HepG2 (cell line): ENCODE measurements at regions not wholly inside any gene's neighbourhood (a gene's known extent, or its start where the extent isn't known, plus 50 kb on each side); places are given as distances from the start of the nearest gene placed in this dataset.
"Not testable (repeated sequence)": the region's sequence is repeated elsewhere in the genome, so short reads cannot be mapped to it uniquely, and the experiment has no call there.

Experiments used
- ATAC-seq: fragments of 200-7000 bp; cut with Tn5 transposase; 3 replicates; pipeline ENCODE4 v1.9.1; 2020; ENCODE audit warnings: mild to moderate bottlenecking, moderate library complexity
- BruUV-seq: library from RNA; stranded (reverse); fragments of 400-500 nt; replicated peaks from 2 replicates; lab custom pipeline; 2021; lab: Mats Ljungman, UMichigan
- CTCF ChIA-PET: fragments of 300-600 bp; formaldehyde crosslinking; extraction: SDS; loops from one replicate; lab custom pipeline; 2021; ENCODE audit warnings: low total read pairs, inconsistent platforms, low intra/inter-chr PET ratio; lab: Yijun Ruan, JAX
- POLR2A ChIA-PET: fragments of 350-600 bp; sonication (Branson Sonifier 250); formaldehyde crosslinking; loops from one replicate; lab custom pipeline; 2020; ENCODE audit warnings: antibody characterized with exemption, inconsistent platforms; lab: Yijun Ruan, JAX
- DNase-seq: peaks from one replicate; pipeline ENCODE4 v3.0.0-alpha.2; 2015; ENCODE audit warnings: low spot score
- FAIRE-seq: peaks from 3 replicates; lab custom pipeline; 2011; peaks lifted over from hg19 to GRCh38; lab: Jason Lieb, UNC
- H2AFZ ChIP-seq: one replicate; pipeline ENCODE4 v1.6.1; 2011; ENCODE audit warnings: low read length, inconsistent platforms
- H3K27ac ChIP-seq: fragments of 300-600 bp; 3 replicates; pipeline ENCODE4 v1.8.0; 2011; ENCODE audit warnings: mixed run types, mild to moderate bottlenecking, mixed read lengths, low read length, inconsistent platforms; ENCODE audit not compliant: insufficient read depth; ENCODE audit errors: extremely low read length
- H3K27me3 ChIP-seq, 2 experiments: fragments of 200-600 bp in 1 of 2; 2 replicates in 1 of 2; 3 replicates in 1 of 2; pipeline versions ENCODE4 v1.6.0 to v1.8.0; 2011; ENCODE audit warnings: low read length in 2 of 2, mild to moderate bottlenecking in 2 of 2, moderate library complexity in 2 of 2, inconsistent platforms in 1 of 2; ENCODE audit not compliant: insufficient read depth in 2 of 2, control insufficient read depth in 1 of 2
- H3K36me3 ChIP-seq, 2 experiments: fragments of 200-600 bp in 1 of 2; replicated peaks in 1 of 2; 2 replicates in 1 of 2; 3 replicates in 1 of 2; pipeline versions ENCODE4 v1.5.1 to v1.8.0; 2011; ENCODE audit warnings: low read length in 2 of 2, inconsistent platforms in 1 of 2; ENCODE audit not compliant: insufficient read depth in 2 of 2, control insufficient read depth in 1 of 2
- H3K4me1 ChIP-seq: 2 replicates; pipeline ENCODE4 v1.5.1; 2012; ENCODE audit warnings: low read length, inconsistent platforms; ENCODE audit not compliant: insufficient read depth
- H3K4me2 ChIP-seq: 2 replicates; pipeline ENCODE4 v1.6.0; 2011; ENCODE audit warnings: low read depth, low read length, inconsistent platforms
- H3K4me3 ChIP-seq, 3 experiments: fragments of 200-600 bp in 1 of 3; sonication (generic), shearing (Covaris generic) in 1 of 3; replicated peaks in 1 of 3; 2 replicates each; pipeline ENCODE4 v1.5.1; 2011 to 2016; ENCODE audit warnings: low read length in 3 of 3, inconsistent platforms in 2 of 3, low read depth in 2 of 3, mild to moderate bottlenecking in 2 of 3, control low read depth in 1 of 3, mixed read lengths in 1 of 3; ENCODE audit not compliant: insufficient read depth in 1 of 3
- H3K79me2 ChIP-seq: one replicate; pipeline ENCODE4 v1.6.1; 2011; ENCODE audit warnings: low read length, inconsistent platforms; ENCODE audit not compliant: insufficient read depth
- H3K9ac ChIP-seq: 2 replicates; pipeline ENCODE4 v1.6.0; 2011; ENCODE audit warnings: mild to moderate bottlenecking, low read depth, low read length, inconsistent platforms; ENCODE audit not compliant: insufficient read depth
- H3K9me3 ChIP-seq: 2 replicates; pipeline ENCODE4 v1.5.1; 2012; ENCODE audit warnings: mild to moderate bottlenecking, low read length
- H4K20me1 ChIP-seq: 2 replicates; pipeline ENCODE4 v1.6.0; 2011; ENCODE audit warnings: inconsistent platforms, mild to moderate bottlenecking, low read length, moderate library complexity; ENCODE audit not compliant: insufficient read depth
- ELF3 ChIP-seq: IDR thresholded peaks from 2 replicates; pipeline ENCODE4 v1.6.1; 2016; ENCODE audit warnings: missing genetic modification reagents, missing compliant biosample characterization
- HNRNPLL ChIP-seq: fragments of 200-400 bp; formaldehyde crosslinking; IDR thresholded peaks from 2 replicates; pipeline ENCODE4 v1.6.1; 2017; ENCODE audit warnings: mild to moderate bottlenecking, low read depth, low read length; ENCODE audit not compliant: poor library complexity, severe bottlenecking
- WGBS: methylation state at CpG from one replicate; pipeline ENCODE4 v1.1.6; 2017; ENCODE audit warnings: low lambda C conversion rate; 5-methylcytosine and 5-hydroxymethylcytosine counted together
- in situ Hi-C: cut with HindIII; loops from 2 replicates; pipeline ENCODE4 v1.10.0; 2017; ENCODE audit warnings: low pct_unique_long_range_greater_than_20kb; ENCODE audit not compliant: extremely low pct_ligation_motif_present
- intact Hi-C: fragments of 100-400 bp; cut with micrococcal nuclease; formaldehyde crosslinking; loops from one replicate; pipeline ENCODE4 v1.10.0; 2022; ENCODE audit not compliant: unreplicated experiment
- TF ChIP-seq, protein P1 (sequence below): sonication (generic); formaldehyde crosslinking; IDR thresholded peaks from 2 replicates; pipeline ENCODE4 v1.5.0; 2020; ENCODE audit warnings: mild to moderate bottlenecking, missing genetic modification reagents, moderate library complexity
- TF ChIP-seq, protein P2 (sequence below): sonication (generic); formaldehyde crosslinking; IDR thresholded peaks from 2 replicates; pipeline ENCODE4 v1.4.0; 2020; ENCODE audit warnings: mild to moderate bottlenecking, missing genetic modification reagents
- TF ChIP-seq, protein P3 (sequence below): sonication (generic); formaldehyde crosslinking; IDR thresholded peaks from 2 replicates; pipeline ENCODE4 v1.8.1; 2023; ENCODE audit warnings: mild to moderate bottlenecking, moderate library complexity, missing genetic modification reagents

DNA sequence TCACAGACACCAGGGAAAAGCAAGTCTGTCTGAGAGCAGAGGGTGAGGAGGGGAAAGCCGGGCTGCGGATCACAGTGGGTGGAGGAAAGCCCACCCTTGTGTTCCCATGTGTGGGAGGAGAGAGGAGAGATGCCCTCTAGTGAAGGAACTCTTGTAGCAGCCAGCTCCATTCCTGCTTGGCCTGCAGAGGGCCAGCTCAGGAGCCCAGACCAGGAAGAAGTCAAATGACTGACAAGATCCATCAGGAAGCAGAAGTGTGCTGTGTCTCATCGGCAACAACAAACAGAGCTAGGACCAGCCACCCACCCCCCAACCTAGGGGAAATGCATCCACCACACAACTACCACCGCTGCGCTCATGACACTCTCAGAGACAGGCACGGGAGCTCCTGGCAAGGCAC lies 1548.3 kb downstream of the RPIA start:
- CTCF ChIA-PET, H3K4me2 ChIP-seq, in situ Hi-C loops, H3K4me1 ChIP-seq, H3K79me2 ChIP-seq, H3K36me3 ChIP-seq, POLR2A ChIA-PET, H2AFZ ChIP-seq, H3K4me3 ChIP-seq, BruUV-seq, H3K9me3 ChIP-seq, H3K27me3 ChIP-seq, intact Hi-C loops, H4K20me1 ChIP-seq, FAIRE-seq, DNase-seq, ATAC-seq, H3K9ac ChIP-seq, H3K27ac ChIP-seq: not testable (repeated sequence)
- TF ChIP-seq ELF3 (CRISPR knock-in tag): peak; percentile 50
- TF ChIP-seq, protein P1, sequence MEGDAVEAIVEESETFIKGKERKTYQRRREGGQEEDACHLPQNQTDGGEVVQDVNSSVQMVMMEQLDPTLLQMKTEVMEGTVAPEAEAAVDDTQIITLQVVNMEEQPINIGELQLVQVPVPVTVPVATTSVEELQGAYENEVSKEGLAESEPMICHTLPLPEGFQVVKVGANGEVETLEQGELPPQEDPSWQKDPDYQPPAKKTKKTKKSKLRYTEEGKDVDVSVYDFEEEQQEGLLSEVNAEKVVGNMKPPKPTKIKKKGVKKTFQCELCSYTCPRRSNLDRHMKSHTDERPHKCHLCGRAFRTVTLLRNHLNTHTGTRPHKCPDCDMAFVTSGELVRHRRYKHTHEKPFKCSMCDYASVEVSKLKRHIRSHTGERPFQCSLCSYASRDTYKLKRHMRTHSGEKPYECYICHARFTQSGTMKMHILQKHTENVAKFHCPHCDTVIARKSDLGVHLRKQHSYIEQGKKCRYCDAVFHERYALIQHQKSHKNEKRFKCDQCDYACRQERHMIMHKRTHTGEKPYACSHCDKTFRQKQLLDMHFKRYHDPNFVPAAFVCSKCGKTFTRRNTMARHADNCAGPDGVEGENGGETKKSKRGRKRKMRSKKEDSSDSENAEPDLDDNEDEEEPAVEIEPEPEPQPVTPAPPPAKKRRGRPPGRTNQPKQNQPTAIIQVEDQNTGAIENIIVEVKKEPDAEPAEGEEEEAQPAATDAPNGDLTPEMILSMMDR: peak; percentile 42
- WGBS: 9% methylated on average over 2 of the region's 6 CpGs

DNA sequence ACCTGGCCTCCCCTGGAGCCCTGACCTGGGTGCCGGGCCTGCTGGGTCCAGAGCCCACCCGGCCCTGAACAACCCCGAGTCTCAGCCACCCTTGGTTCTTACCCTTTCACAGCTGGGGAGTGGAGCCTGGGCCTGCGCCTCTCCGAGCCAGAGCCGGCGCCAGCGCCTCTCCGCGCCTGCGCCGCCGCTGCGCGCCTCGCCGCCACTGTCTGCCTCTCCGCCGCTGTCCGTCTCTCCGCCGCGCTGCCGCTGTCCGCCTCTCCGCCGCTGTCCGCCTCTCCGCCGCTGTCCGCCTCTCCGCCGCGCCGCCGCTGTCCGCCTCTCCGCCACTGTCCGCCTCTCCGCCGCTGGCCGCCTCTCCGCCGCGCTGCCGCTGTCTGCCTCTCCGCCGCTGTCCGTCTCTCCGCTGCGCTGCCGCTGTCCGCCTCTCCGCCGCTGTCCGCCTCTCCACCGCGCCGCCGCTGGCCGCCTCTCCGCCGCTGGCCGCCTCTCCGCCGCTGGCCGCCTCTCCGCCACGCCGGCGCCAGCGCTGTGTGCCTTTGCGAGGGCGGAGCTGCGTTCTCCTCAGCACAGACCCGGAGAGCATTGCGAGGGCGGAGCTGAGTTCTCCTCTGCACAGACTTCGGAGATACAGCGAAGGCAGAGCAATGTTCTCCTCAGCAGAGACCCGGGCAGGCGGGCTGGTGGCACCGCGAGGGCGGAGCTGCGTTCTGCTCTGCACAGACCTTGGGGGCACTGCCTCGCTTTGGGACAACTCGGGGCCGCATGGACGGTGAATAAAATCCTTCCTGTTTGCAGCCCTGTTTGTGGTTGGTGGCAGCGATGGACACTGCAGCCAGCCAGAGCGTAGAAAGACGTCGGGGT lies 1553.7 kb downstream of the RPIA start:
- CTCF ChIA-PET, H3K4me2 ChIP-seq, in situ Hi-C loops, POLR2A ChIA-PET, H2AFZ ChIP-seq, ATAC-seq, H3K27ac ChIP-seq, H3K9ac ChIP-seq, H4K20me1 ChIP-seq, intact Hi-C loops, H3K9me3 ChIP-seq, H3K4me1 ChIP-seq, FAIRE-seq, H3K36me3 ChIP-seq, DNase-seq, H3K79me2 ChIP-seq, H3K27me3 ChIP-seq, BruUV-seq: not testable (repeated sequence)
- 84% methylated on average over 83 of the region's 94 CpGs for WGBS
- peak; percentile 90 for TF ChIP-seq HNRNPLL
- TF ChIP-seq, protein P2, sequence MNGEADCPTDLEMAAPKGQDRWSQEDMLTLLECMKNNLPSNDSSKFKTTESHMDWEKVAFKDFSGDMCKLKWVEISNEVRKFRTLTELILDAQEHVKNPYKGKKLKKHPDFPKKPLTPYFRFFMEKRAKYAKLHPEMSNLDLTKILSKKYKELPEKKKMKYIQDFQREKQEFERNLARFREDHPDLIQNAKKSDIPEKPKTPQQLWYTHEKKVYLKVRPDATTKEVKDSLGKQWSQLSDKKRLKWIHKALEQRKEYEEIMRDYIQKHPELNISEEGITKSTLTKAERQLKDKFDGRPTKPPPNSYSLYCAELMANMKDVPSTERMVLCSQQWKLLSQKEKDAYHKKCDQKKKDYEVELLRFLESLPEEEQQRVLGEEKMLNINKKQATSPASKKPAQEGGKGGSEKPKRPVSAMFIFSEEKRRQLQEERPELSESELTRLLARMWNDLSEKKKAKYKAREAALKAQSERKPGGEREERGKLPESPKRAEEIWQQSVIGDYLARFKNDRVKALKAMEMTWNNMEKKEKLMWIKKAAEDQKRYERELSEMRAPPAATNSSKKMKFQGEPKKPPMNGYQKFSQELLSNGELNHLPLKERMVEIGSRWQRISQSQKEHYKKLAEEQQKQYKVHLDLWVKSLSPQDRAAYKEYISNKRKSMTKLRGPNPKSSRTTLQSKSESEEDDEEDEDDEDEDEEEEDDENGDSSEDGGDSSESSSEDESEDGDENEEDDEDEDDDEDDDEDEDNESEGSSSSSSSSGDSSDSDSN (CRISPR knock-in tag): peak; percentile 55; the same call in 1 of the 2 replicates
- TF ChIP-seq, protein P3, sequence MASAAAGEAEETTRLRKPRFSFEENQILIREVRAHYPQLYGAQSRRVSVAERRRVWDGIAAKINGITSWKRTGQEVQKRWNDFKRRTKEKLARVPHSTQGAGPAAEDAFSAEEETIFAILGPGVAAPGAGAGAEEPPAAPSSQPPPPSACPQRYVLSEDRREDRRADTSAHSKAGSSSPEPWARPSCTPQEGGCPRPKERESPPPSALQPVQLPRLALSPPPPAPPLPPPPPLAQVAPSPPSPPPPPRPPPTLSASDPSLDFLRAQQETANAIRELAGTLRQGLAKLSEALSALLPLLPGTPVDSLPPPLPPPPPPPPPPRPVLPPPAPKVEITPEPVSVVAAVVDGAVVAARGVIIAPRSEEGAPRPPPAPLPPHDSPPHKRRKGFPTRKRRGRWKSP (CRISPR knock-in tag): peak; percentile 47; the same call in 1 of the 2 replicates
- H3K4me3 ChIP-seq: peak overlapping the region in 1 of 3 experiments; percentile 28; a peak in 2 of 6 replicates
